Right ventricle myocardium inferior (tissue), 1 donor: ENCODE measurements at regions not wholly inside any gene's neighbourhood (a gene's known extent, or its start where the extent isn't known, plus 50 kb on each side); places are given as distances from the start of the nearest gene placed in this dataset.

Experiments used
- ATAC-seq: fragments of 200-7000 bp; cut with Tn5 transposase; one replicate; pipeline ENCODE4 v1.9.1; 2020; ENCODE audit warnings: mild to moderate bottlenecking, moderate library complexity
- DNase-seq: peaks from one replicate; pipeline ENCODE4 v3.0.0; 2021; ENCODE audit errors: missing footprints
- intact Hi-C: fragments of 100-400 bp; cut with DNase I; formaldehyde crosslinking; loops from one replicate; pipeline ENCODE4 v1.11.0; 2022
- donor health status: DM: no; HTN: yes; CAD: no; lungs with severe emphysema.

DNA sequence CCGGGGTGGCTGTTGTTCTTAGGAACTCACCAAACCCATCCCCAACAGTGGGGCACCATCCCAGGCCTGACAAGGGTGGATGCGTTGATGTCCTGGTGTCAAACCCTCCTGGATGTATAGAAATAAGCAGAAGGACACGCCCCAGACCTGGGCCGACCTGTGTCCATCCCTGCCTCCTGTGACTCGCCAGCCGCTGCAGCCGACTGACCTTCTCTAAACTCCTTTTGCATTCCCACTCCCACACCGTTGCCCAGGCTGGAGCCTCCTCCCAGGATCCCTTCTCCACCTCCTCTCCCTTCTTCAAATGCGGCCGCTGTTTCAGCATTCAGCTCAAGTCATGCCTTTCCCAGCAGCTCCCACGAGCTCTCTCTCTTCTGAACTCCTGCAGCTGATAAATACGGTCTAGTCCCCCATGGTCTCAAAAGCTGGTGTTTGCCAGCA lies 213.2 kb upstream of the IER5L start:
- intact Hi-C loops: no loop called here
- DNase-seq (no peak), ATAC-seq (no peak)

DNA sequence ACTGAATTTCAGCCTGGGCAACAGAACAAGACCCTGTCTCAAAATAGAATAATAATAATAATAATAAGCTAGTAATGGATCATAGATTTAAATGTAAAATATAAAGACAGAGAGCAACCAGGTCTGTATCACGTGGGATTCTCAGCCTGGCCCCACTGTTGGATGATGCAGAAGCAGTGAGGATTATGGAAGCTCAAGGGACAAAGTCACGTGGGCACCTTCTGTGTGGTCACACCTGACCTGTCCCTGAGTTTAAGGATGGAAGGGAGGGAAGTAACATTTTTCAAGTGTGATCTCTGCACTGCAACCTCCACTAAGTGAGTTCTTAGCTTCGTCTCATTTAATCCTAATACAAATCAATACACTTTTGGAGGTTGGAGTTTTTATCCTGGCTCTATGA lies 212.5 kb upstream of the IER5L start:
- ATAC-seq: no peak
- DNase-seq: no peak
- intact Hi-C loops: no loop called here

DNA sequence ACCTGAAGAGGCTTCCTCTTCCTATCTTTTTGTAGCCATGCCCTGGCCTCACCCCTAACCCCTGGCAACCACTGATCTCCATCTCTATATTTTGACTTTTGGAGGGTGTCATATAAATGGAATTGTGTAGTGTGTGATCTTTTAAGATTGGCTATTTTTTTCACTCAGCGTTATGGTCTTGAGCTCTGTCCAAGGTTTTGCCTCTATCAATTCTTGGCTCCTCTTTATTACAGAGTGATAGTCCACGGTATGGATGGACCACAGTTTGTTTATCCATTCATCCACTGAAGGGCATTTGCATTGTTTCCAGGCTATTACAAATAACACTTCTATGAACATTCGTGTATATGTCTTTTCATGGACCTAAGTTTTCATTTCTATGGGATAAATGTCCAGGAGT lies 209.8 kb upstream of the IER5L start:
- intact Hi-C loops: no loop called here
- DNase-seq (no peak), ATAC-seq (no peak)

DNA sequence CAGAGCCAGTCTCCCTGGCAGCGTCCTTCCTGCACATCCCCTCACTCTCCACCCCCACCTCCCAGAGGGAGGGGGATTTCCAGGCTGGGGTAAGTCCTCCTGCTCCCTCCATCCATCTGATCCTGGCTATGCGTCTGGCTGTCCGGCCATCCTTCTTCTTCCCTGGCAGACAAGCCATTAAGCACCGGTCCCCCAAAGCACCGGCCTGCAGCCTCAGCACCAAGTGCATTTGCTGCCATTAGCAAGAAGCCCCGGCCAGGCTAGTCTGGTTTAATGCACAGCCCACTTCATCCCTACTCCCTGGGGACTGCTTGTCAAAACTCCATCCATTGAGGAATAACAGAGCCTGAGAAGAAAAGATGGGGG lies 208.7 kb upstream of the IER5L start:
- no peak for DNase-seq
- intact Hi-C loops: no loop called here
- ATAC-seq: no peak

DNA sequence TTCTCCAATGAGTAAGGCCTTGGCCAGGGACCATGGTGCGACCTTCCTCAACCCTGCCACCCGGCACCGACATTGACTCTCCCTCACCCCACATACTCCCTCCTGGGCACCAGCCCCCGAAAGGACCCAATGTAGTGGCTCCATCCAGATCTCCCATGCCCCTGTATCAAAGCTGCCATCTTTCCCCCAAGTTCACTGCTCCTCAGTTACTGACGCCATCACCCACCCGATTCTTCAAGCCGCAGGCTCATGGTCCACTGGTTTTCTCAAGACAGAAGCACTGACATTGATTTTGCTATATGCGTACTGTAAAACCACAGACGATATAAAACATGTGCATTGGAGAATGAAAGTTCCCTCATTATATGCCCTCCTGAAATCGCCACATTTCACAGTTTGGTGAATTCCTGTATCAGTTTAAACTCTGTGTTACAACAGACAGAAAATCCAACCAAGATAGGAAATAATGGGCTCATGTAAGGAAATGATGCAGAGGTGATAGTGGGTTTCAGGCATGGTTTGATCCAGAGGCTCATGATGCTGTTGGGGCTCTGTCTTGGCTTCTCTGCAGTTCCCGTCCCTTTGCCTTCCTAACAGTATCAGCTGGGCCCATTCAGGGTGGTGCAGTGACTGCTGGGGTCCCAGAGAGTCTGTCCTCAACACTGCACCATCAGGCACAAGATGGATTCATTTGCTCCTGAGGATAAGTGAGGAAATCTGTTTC lies 207.3 kb upstream of the IER5L start:
- intact Hi-C loops: no loop called here
- ATAC-seq (no peak), DNase-seq (no peak)

DNA sequence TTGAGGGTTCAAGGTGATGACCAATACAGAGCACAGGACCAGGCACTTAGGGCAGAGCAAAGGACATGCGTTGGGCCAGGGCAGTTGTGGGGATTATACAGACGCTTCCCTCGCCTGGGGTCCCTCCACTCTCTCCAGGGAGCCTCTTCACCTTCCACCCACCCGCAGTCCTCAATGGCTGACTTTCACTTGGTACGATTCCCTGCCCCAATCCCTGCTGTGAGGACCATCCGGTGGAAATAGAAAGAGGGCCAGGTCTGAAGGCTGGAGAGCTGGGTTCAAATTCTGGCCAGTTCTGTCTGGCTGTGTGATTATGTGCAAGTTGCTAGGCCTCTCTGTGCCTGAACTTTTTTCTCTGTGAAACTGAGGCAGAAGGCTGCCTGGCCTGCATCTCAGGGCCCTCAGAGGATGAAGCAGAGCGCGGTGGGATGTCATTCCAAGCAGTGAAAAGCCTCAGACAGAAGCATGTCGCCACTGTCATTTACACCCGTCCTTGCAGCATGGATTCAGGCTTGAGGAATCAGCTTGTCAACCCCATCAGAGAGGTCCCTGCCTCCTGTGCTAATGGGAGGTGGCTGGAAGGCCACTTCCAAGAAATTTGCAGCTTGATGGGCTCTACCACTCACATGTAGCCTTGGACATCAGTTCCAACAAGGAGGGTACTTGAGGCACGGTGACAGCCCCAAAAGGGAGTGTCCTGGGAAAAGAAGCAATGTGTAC lies 206.6 kb upstream of the IER5L start:
- ATAC-seq (no peak), DNase-seq (no peak)
- intact Hi-C loops: loop anchor here (5.0 kb wide), 1 partner anchor 228 kb away; no protein-coding TSS in a partner anchor

DNA sequence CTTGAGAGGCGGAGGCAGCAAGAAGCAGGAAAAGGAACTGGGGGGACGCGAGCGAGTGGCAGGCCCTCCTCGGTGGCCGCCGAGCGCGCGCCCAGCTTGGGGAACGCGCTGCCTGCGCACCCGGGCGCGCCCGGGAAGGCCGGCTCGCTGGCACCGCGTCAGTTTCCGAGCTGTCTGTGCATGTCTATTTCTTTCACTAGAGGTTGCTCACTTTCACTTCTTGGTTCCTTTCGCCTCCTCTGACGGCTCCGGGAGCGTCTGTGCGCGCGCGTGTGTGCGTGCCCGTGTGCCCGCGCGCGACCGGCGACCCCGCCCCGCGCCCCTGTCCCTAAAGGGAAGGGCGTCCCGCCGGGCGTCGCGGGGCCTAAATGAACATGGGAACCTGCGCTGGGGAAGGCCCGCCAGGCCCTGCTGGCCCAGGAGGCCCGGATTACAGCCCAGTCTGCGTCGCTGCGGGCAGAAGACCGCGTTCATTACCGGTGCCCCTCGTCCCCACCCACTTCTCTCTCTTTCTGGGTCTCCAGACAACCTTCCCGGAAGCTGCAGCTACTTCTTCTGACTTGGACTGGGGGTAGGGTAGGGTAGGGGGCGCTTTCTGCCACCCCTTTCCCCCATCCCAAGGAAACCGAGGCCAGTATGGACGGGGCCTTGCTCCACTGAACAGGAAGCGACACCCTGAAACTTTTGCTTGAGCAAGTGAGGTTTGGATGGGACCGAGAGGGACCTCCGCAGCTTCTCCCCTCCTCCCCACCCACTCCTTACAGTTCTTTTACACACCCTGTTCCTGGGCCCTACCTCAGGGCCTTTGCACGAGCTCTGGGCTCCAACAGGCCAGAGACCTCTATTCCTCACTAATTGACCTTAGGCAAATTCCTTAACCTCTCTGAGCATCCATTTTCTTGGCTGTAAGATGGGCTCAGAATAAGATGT lies 205.8 kb upstream of the IER5L start:
- ATAC-seq (peak; percentile 91), DNase-seq (peak; percentile 95)
- intact Hi-C loops: loop anchor here (2.0 to 5.0 kb wide), 3 partner anchors 49 to 228 kb away; no protein-coding TSS in a partner anchor

DNA sequence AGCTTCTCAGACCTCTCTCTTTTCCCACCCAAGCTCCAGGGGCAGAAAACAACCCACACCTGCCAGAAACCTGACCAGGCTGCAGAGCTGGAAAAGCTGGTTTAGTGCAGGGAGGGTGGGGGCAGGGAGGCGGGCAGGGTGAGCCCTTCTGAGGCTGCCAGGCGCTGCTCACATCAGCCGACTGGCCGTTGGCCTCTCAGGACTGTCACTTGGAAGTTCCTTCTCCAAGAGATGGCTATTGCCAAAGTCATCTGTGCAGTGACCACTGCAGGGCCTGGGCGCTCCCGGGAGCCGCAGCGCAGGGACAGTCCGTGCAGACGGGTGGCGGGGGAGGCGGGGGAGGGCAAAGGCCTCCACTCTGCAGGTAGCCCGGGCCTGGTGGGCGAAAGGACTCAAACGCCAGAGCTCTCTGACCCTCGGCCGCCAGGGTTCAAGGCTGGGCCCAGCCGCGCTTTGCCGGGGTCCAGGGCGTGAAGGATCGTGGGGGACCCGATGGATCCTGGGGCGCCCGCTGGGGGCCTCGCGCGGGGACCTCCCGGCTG lies 205.0 kb upstream of the IER5L start:
- intact Hi-C loops: loop anchor here (2.0 to 5.0 kb wide), 3 partner anchors 48 to 229 kb away; no protein-coding TSS in a partner anchor

DNA sequence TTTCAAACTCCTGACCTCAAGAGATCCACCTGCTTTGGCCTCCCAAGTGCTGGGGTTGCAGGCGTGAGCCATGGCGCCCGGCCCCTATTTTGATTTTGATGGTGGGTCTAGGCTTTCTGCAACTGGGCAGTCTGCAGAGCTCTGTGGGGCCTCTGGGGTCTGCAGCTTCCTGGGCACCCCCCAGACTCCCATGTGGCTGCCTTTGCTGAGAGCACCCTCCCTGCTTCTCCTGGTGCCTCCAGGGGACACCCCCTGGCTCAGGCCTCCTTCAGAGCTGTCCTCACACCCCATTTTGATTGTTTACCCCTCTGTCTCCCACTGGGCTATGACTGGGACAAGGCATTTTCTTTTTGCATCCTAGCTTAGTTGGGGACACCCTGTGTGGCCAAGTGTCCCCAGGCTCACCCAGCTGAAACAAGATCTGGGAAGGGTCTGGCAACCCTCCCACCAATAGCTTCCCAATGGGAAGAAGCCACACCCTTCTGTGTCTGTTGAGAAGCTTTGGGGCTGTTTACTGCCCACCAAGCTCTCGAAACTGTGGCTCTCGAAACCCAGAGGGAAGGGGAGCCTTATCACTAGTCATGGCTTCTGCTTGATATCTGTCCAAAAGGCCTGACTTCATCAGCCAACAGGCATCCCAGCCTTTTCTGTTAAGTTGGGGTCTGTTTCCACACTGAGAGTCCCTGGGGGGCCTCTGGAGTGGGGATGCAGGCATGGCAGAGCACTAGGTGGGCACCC lies 204.4 kb upstream of the IER5L start:
- DNase-seq (no peak), ATAC-seq (no peak)
- intact Hi-C loops: loop anchor here (2.0 to 5.0 kb wide), 3 partner anchors 48 to 230 kb away; no protein-coding TSS in a partner anchor

More for the DNA sequence above, 205.0 kb upstream of the IER5L start:
- DNase-seq: peak; percentile 77
- ATAC-seq: peak; percentile 60

DNA sequence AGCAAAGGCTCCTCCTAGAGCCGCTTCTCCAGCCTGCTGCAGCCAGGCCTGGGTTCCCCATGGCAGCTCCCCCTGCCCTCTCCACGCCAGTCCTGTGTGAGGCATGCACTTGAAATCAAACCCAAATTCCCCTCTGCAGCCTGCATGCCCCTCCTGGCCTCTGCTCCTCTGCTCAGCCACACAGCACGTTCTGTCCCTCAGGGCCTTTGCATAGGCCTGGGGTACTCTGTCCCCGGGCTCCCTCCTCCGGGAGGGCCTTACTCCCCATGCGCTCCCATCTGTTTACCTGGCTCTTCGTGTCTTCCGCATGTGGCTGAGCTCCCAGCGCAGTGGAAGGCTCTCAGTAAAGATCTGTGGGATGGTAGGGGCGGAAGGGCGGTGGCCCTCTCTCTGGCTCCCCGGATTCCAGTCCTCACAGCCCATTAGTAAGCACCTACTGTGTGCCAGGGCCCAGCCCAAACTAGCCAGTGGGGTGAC lies 203.5 kb upstream of the IER5L start:
- no peak for DNase-seq
- ATAC-seq: no peak
- intact Hi-C loops: loop anchor here (5.0 kb wide), 1 partner anchor 231 kb away; no protein-coding TSS in a partner anchor

DNA sequence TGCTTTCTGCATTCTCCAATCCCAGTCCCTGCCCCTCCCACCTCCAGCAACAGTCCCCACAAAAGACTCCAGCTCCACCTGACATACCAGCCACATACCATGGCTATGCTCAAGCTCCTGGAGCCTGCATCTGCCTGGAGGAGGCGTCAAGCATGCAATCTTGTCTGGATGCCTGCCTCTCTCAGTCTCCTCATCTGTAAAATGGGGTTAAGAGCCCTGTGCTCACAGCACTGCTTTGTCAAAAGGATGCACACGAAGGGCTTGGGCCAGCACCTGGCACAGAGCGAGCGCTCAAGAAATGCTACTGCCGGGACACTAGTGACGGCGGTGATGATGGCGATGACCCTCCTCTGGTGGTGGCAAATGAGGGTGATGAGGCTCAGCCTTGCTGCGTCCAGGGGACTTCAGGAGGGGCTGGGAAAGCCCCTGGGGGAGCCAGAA lies 202.9 kb upstream of the IER5L start:
- ATAC-seq (no peak), DNase-seq (no peak)
- intact Hi-C loops: loop anchor here (5.0 kb wide), 1 partner anchor 231 kb away; no protein-coding TSS in a partner anchor

DNA sequence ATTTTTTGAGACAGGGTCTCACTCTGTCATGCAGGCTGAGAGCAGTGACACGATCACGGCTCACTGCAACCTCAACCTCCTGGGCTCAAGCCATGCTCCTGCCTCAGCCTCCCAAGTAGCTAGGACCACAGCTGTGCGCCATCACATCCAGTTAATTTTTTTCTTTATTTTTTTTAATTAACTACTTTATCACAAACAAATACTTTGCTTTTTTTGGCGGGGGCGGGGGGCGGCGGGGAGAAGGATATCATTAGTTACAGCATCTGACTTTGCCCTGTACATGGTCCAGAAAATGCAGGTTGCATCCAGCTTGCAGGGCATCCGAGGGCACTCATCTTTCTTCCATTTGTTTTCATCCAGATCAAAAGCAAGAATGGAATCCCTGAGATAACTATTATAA lies 201.8 kb upstream of the IER5L start:
- DNase-seq (no peak), ATAC-seq (no peak)
- intact Hi-C loops: loop anchor here (5.0 kb wide), 1 partner anchor 232 kb away; no protein-coding TSS in a partner anchor

DNA sequence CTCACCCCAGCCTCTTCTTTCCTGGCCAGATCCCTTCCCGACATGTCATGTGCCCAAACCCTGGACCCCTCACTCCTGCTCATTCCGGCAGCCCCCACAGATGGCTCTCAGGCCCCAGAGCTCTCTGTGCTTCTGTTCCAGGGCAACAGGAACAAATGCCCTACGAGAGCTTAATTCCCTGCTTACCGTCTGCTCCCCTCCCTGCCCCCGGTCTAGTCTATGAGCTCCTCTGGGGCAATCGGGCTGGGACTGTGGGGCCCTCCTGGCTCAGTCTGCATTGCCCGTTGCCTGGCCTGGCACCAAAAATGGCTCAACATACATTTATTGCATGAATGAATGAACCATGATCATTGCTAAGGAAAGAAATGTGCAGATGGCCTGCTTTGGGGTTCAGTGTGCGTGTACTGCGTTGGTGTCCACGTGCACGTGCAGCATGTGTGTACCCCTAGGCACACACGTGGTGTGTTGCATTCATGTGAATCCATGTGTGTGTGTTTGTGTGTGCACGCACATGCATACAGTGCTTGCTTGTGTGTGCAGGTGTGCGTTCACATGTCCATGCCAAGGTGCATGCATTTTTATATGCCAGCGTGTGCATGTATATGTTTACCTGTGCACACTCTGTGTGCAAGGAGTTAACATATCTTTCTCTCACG lies 201.2 kb upstream of the IER5L start:
- DNase-seq (no peak), ATAC-seq (no peak)
- intact Hi-C loops: no loop called here

DNA sequence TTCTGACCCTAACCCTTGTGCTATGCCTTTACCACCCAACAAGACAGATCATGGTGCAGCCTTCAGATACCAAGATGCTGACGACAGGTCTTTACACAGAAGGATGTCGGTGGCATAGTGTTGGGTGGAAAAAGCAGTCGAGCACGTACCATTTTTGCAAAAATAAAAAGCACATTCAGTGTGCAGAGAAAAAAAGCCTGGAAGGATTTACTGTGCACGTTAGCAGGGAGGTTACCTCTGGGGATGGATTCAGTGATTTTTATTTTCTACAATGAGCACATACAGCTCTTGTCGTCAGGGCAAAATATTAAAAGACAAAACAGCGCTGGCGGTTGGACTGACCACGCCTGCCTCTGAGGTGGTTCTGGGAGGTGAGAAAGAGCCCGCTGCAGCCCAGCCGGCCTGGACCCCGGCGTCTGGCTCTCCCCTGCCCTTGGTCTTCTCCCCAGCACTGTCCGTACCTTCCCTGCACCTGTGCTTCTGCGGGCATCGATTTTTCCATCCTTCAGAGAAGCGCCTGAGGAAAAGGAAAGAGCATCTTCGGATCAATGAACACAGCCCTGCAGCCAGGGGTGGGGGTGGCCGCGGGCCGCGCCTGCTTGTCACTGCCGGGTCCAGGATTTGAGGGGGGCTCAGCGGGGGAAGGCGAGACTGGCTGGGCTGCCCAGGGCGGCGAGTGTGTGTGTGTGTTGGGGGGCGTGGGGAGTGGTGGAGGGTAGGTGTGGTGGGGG lies 200.0 kb upstream of the IER5L start:
- intact Hi-C loops: no loop called here
- ATAC-seq (no peak), DNase-seq (no peak)

DNA sequence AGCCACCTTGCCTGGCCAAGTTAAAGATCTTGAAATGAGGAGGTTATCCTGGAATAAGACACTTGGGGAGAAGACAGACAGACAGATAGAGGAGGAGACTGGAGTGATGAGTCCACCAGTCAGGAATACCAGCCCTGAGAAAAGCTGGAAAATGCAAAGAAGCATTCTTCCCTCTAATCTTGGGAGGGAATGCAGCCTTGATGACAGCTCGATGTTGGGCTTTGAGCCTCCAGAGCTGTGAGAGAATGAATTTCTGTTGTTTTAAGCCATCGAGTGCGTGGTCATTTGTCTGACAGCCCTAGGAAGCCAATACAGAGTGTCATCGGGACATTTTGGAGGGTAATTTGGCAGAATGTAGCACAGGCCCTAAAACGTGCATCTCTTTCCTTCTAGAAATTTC lies 199.1 kb upstream of the IER5L start:
- intact Hi-C loops: no loop called here
- DNase-seq (no peak), ATAC-seq (no peak)

DNA sequence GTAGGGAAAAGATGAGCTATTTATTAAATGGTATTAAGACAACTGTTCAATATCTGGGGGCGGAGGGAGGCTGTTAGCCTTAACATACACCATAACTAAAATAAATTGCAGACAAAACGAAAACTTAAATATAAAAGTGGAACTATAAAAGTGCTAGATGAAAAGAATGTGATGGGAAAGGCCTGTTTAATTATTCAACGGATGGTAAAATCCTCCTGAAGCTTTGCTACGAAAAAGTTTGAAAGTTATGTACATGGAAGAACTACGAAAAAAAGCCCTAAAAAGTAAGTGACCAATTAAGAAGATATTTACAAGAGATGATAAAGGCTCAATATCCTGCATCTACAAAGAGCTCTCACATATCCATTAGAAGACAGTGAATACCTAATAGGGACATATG lies 197.8 kb upstream of the IER5L start:
- DNase-seq (no peak), ATAC-seq (no peak)
- intact Hi-C loops: no loop called here

DNA sequence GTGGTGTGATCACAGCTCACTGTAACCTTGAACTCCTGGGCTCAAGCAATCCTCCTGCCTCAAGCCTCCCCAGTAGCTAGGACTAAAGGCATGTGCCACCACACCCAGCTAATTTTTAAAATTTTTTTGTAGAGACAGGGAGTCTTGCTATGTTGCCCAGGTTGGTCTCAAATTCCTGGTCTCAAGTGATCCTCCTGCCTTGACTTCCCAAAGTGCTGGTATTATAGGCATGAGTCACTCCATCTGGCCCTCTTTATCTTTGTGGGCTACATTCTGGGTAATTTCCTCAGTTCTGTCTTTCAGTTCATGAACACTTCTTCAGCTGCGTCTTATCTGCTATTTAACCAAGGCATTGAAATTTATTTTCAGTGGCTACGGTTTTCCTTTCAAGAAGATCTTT lies 196.6 kb upstream of the IER5L start:
- ATAC-seq (no peak), DNase-seq (no peak)
- intact Hi-C loops: no loop called here
